Ovary (tissue), 7 donors: ENCODE measurements at regions not wholly inside any gene's neighbourhood (a gene's known extent, or its start where the extent isn't known, plus 50 kb on each side); places are given as distances from the start of the nearest gene placed in this dataset.
"Not testable (repeated sequence)": the region's sequence is repeated elsewhere in the genome, so short reads cannot be mapped to it uniquely, and the experiment has no call there.

Experiments used
- DNase-seq, 5 donors: peaks; one replicate each; pipeline ENCODE4 v3.0.0-alpha.2; 2019 to 2020
- H3K27ac ChIP-seq, 2 donors: fragments of 200-600 bp; one replicate each; pipeline versions ENCODE4 v1.5.1 to v1.8.0; 2019 to 2022
- H3K27me3 ChIP-seq: fragments of 200-600 bp; one replicate; pipeline ENCODE4 v1.8.0; 2022
- H3K36me3 ChIP-seq: fragments of 200-600 bp; sonication (generic); one replicate; pipeline ENCODE4 v1.5.1; 2019
- H3K4me1 ChIP-seq: one replicate; pipeline ENCODE4 v1.8.1; 2013; ENCODE audit warnings: mild to moderate bottlenecking, moderate library complexity; ENCODE audit not compliant: insufficient read depth
- H3K4me3 ChIP-seq: fragments of 200-600 bp; sonication (generic); one replicate; pipeline ENCODE4 v1.5.1; 2017
- H3K9me3 ChIP-seq, 2 donors: fragments of 200-600 bp in 1 of 2; sonication (generic) in 1 of 2; one replicate each; pipeline versions ENCODE4 v1.5.1 to v1.8.1; 2013 to 2019; ENCODE audit warnings: mild to moderate bottlenecking in 1 of 2, moderate library complexity in 1 of 2
- CTCF ChIP-seq, 3 donors: fragments of 450-650 bp in 2 of 3; fragments of 200-600 bp in 1 of 3; IDR thresholded peaks; one replicate each; pipeline versions ENCODE4 v1.5.1 to v1.8.0; 2016 to 2022; ENCODE audit warnings: antibody characterized with exemption in 3 of 3, mild to moderate bottlenecking in 1 of 3
- EP300 ChIP-seq: sonication (generic); formaldehyde crosslinking; IDR thresholded peaks from one replicate; pipeline ENCODE4 v1.6.1; 2017; ENCODE audit warnings: antibody characterized with exemption
- POLR2A ChIP-seq: fragments of 450-650 bp; IDR thresholded peaks from one replicate; pipeline ENCODE4 v1.6.1; 2017; ENCODE audit warnings: antibody characterized with exemption, mild to moderate bottlenecking, moderate library complexity
- WGBS, 3 donors: extraction: QIAGEN DNeasy Blood & Tissue Kit in 1 of 3; methylation state at CpG; one replicate each; pipeline versions ENCODE4 v1.1.5 to v1.1.7; 2013 to 2017; 5-methylcytosine and 5-hydroxymethylcytosine counted together
- intact Hi-C, 4 donors: fragments of 100-400 bp; cut with DNase I; formaldehyde crosslinking; loops; one replicate each; pipeline versions ENCODE4 v1.11.0 to v1.15.1; 2022 to 2023
- donor health status: DM: no; HTN: no; CAD: no; lungs with moderate emphysema.
- donor health status: DM: no; HTN: no; CAD: no.
- donor health status: Bipolar disorder and iron deficiency.
- donor health status: DM: no; HTN: no; CAD: no.
- donor health status: DM: yes; HTN: yes; CAD: no.

GRCh38 chr12:83886479-83886878 is 1026.1 kb downstream of the SLC6A15 start:
- Histone ChIP-seq H3K36me3 (no peaks in the 10 kb centered on the region), H3K27me3 (no peaks in the 10 kb centered on the region), H3K4me1 (no peaks in the 10 kb centered on the region), H3K27ac (no peak overlapping the region), H3K9me3 (no peaks in the 10 kb centered on the region), H3K4me3 (no peak overlapping the region)
- no peak for TF ChIP-seq POLR2A
- no peak for TF ChIP-seq EP300
- no peak for TF ChIP-seq CTCF (IDR thresholded peaks at IDR 0.05)
- 57 to 69% (median 58%) methylated on average over 3 of the region's 3 CpGs for WGBS, 3 donors
- no peak for DNase-seq
- intact Hi-C loops: no loop called here

- H3K36me3 ChIP-seq, H3K27ac ChIP-seq, H3K27me3 ChIP-seq, DNase-seq, H3K4me1 ChIP-seq, H3K9me3 ChIP-seq, intact Hi-C loops, H3K4me3 ChIP-seq: not testable (repeated sequence)
- WGBS, 3 donors: 94 to 95% (median 95%) methylated on average over 18 to 20 of the region's 20 CpGs
These were observed 1041.5 kb downstream of the SLC6A15 start for GRCh38 chr12:83870921-83871599.

- Histone ChIP-seq H3K4me3 (no peak overlapping the region), H3K27me3 (no peaks in the 10 kb centered on the region), H3K9me3 (no peaks in the 10 kb centered on the region), H3K27ac (no peak overlapping the region), H3K4me1 (no peaks in the 10 kb centered on the region), H3K36me3 (no peaks in the 10 kb centered on the region)
- intact Hi-C loops: no loop called here
- DNase-seq: no peak
- TF ChIP-seq CTCF (IDR thresholded peaks at IDR 0.05) (no peak), EP300 (no peak), POLR2A (no peak)
- WGBS, 3 donors: 52 to 66% (median 59%) methylated on average over 4 of the region's 4 CpGs
These were observed 1046.1 kb downstream of the SLC6A15 start for GRCh38 chr12:83866477-83866876.

GRCh38 chr12:83865431-83865830 is 1047.2 kb downstream of the SLC6A15 start:
- H3K27me3 ChIP-seq: no peaks in the 10 kb centered on the region
- TF ChIP-seq EP300 (no peak), CTCF (IDR thresholded peaks at IDR 0.05) (no peak), POLR2A (no peak)
- 78 to 83% (median 81%) methylated on average over 1 of the region's 1 CpG for WGBS, 3 donors
- H3K9me3 ChIP-seq: no peaks in the 10 kb centered on the region
- intact Hi-C loops: no loop called here
- no peaks in the 10 kb centered on the region for H3K4me1 ChIP-seq
- DNase-seq: no peak
- no peaks in the 10 kb centered on the region for H3K36me3 ChIP-seq
- H3K4me3 ChIP-seq: no peak overlapping the region
- no peak overlapping the region for H3K27ac ChIP-seq

- no peak overlapping the region for H3K4me3 ChIP-seq
- WGBS, 3 donors: 24 to 48% (median 28%) methylated on average over 2 of the region's 2 CpGs
- no peak overlapping the region for H3K27ac ChIP-seq
- no peaks in the 10 kb centered on the region for H3K27me3 ChIP-seq
- intact Hi-C loops: no loop called here
- TF ChIP-seq EP300: no peak
- TF ChIP-seq POLR2A: no peak
- TF ChIP-seq CTCF (IDR thresholded peaks at IDR 0.05): no peak
- no peak for DNase-seq
- no peaks in the 10 kb centered on the region for H3K4me1 ChIP-seq
- H3K36me3 ChIP-seq: no peaks in the 10 kb centered on the region
- no peaks in the 10 kb centered on the region for H3K9me3 ChIP-seq
These were observed 1048.5 kb downstream of the SLC6A15 start for GRCh38 chr12:83864054-83864453.
